Ishikawa (cell line): ENCODE measurements at regions not wholly inside any gene's neighbourhood (a gene's known extent, or its start where the extent isn't known, plus 50 kb on each side); places are given as distances from the start of the nearest gene placed in this dataset.

Experiments used
- CEBPB ChIP-seq: IDR thresholded peaks from 2 replicates; pipeline ENCODE4 v1.6.1; 2012
- CREB1 ChIP-seq: IDR thresholded peaks from 2 replicates; pipeline ENCODE4 v1.6.1; 2012; ENCODE audit warnings: low read depth
- NFIC ChIP-seq: IDR thresholded peaks from 2 replicates; pipeline ENCODE4 v1.6.1; 2012
- RAD21 ChIP-seq: IDR thresholded peaks from 2 replicates; pipeline ENCODE4 v1.6.1; 2012; ENCODE audit warnings: low read depth
- TCF12 ChIP-seq: IDR thresholded peaks from 2 replicates; pipeline ENCODE4 v1.6.1; 2012; ENCODE audit warnings: low read depth
- TEAD4 ChIP-seq: IDR thresholded peaks from 2 replicates; pipeline ENCODE4 v1.6.1; 2012
- ZBTB7A ChIP-seq: IDR thresholded peaks from 2 replicates; pipeline ENCODE4 v1.6.1; 2012; ENCODE audit warnings: low read depth
- TF ChIP-seq, protein P1 (sequence below): IDR thresholded peaks from 2 replicates; pipeline ENCODE4 v1.6.1; 2012
- TF ChIP-seq, protein P2 (sequence below): IDR thresholded peaks from 2 replicates; pipeline ENCODE4 v1.6.1; 2012; ENCODE audit warnings: low read depth, mild to moderate bottlenecking

DNA sequence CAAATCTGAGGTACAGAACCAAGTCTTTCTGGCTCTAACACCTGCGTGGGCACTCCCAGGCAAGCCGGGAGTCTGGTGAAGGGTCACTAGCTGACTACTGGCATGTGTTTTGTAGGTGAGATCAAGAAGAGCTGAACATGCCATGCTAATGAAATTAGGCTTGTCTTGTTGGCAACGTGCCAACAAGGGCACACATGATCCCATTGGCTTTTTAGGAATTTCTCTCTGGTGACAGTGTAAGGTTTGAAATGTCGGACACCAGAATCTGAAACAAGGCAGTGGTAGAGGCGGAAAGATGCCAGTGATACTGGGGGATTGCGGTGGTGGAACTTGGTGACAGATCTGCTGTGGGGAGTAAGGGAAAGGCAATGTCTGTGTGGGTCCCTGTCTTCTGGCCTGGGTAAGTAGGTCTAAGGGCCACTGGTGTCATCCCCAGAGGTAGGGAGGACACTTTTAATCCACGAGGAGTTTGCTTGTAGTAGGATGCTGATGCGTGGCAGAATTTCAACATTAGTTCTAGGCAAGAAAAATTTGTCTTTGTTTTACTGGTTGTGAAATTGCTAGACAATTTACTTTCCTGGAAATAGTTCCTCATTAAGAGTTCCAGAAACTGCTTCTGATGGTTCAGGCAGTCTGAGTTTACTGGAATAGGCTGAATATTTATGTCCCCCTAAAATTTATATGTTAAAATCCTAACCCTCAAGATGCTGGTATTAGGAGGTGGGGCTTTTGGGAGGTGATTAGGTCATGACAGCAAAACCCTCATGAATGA is 52.6 kb upstream of the ACMSD start:
- TF ChIP-seq NFIC (peak; percentile 81), RAD21 (no peak), TCF12 (no peak)

DNA sequence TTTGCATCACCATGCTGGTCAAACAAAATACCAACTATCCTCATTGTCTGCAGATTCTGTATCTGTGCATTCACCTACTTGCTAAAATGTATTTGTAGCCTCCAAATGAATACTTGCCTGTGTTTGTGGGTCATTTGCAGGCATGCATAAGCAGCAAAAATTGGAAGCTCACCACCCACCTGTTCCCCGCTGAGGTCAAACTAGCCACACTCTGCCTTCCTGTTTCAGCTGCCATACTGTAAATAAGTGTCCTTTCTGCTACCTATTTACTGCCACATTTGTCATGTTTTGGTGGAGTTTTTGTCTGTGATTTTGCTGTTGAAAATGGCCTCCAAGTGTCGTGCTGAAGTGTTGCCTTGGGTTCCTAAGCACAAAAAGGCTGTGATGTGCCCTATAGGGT is 50.0 kb upstream of the ACMSD start:
- TF ChIP-seq CEBPB: no peak
- TF ChIP-seq, protein P1, sequence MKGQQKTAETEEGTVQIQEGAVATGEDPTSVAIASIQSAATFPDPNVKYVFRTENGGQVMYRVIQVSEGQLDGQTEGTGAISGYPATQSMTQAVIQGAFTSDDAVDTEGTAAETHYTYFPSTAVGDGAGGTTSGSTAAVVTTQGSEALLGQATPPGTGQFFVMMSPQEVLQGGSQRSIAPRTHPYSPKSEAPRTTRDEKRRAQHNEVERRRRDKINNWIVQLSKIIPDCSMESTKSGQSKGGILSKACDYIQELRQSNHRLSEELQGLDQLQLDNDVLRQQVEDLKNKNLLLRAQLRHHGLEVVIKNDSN: no peak
- no peak for TF ChIP-seq TEAD4
- TF ChIP-seq, protein P2, sequence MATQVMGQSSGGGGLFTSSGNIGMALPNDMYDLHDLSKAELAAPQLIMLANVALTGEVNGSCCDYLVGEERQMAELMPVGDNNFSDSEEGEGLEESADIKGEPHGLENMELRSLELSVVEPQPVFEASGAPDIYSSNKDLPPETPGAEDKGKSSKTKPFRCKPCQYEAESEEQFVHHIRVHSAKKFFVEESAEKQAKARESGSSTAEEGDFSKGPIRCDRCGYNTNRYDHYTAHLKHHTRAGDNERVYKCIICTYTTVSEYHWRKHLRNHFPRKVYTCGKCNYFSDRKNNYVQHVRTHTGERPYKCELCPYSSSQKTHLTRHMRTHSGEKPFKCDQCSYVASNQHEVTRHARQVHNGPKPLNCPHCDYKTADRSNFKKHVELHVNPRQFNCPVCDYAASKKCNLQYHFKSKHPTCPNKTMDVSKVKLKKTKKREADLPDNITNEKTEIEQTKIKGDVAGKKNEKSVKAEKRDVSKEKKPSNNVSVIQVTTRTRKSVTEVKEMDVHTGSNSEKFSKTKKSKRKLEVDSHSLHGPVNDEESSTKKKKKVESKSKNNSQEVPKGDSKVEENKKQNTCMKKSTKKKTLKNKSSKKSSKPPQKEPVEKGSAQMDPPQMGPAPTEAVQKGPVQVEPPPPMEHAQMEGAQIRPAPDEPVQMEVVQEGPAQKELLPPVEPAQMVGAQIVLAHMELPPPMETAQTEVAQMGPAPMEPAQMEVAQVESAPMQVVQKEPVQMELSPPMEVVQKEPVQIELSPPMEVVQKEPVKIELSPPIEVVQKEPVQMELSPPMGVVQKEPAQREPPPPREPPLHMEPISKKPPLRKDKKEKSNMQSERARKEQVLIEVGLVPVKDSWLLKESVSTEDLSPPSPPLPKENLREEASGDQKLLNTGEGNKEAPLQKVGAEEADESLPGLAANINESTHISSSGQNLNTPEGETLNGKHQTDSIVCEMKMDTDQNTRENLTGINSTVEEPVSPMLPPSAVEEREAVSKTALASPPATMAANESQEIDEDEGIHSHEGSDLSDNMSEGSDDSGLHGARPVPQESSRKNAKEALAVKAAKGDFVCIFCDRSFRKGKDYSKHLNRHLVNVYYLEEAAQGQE: no peak
- TF ChIP-seq CREB1: no peak
- TF ChIP-seq ZBTB7A: no peak
- TF ChIP-seq NFIC: no peak
- TF ChIP-seq TCF12: no peak
